MCF 10A (cell line): ENCODE measurements at regions not wholly inside any gene's neighbourhood (a gene's known extent, or its start where the extent isn't known, plus 50 kb on each side); places are given as distances from the start of the nearest gene placed in this dataset.

Experiments
- BruUV-seq: library from RNA; stranded (reverse); fragments of 400-500 nt; replicated peaks from 2 replicates; lab custom pipeline; 2021; lab: Mats Ljungman, UMichigan
- CTCF ChIA-PET: fragments of 300-600 bp; sonication (Branson Sonifier 250); formaldehyde crosslinking; extraction: SDS; loops from one replicate; lab custom pipeline; 2021; ENCODE audit warnings: antibody characterized with exemption, inconsistent platforms; lab: Yijun Ruan, JAX
- POLR2A ChIA-PET: fragments of 300-600, 350-650 bp; sonication (Branson Sonifier 250); formaldehyde crosslinking; extraction: SDS; loops from one replicate; lab custom pipeline; 2020; ENCODE audit warnings: antibody characterized with exemption, inconsistent platforms; lab: Yijun Ruan, JAX
- DNase-seq: peaks from one replicate; pipeline ENCODE4 v3.0.0-alpha.2; 2018; ENCODE audit not compliant: unreplicated experiment
- H3K27ac Mint-ChIP-seq: one replicate; pipeline ENCODE4 v1.8.0; 2022; ENCODE audit warnings: mild to moderate bottlenecking, low read depth, mixed read lengths; ENCODE audit not compliant: unreplicated experiment
- H3K27me3 Mint-ChIP-seq: one replicate; pipeline ENCODE4 v1.8.0; 2022; ENCODE audit warnings: mixed read lengths; ENCODE audit not compliant: insufficient read depth, unreplicated experiment
- H3K36me3 Mint-ChIP-seq: one replicate; pipeline ENCODE4 v1.8.0; 2022; ENCODE audit warnings: mild to moderate bottlenecking, moderate library complexity, mixed read lengths; ENCODE audit not compliant: insufficient read depth, unreplicated experiment
- H3K4me1 Mint-ChIP-seq: one replicate; pipeline ENCODE4 v1.8.0; 2022; ENCODE audit warnings: mixed read lengths; ENCODE audit not compliant: insufficient read depth, unreplicated experiment
- H3K4me3 Mint-ChIP-seq: one replicate; pipeline ENCODE4 v1.8.0; 2022; ENCODE audit warnings: mild to moderate bottlenecking, moderate library complexity, mixed read lengths; ENCODE audit not compliant: unreplicated experiment
- H3K9me3 Mint-ChIP-seq: one replicate; pipeline ENCODE4 v1.8.0; 2022; ENCODE audit warnings: mixed read lengths; ENCODE audit not compliant: unreplicated experiment
- intact Hi-C: fragments of 100-400 bp; cut with micrococcal nuclease; formaldehyde crosslinking; loops from 2 replicates; pipeline ENCODE4 v1.14.1; 2022
- TF ChIP-seq, protein P1 (sequence below): fragments of 200-600 bp; IDR thresholded peaks from one replicate; pipeline ENCODE4 v1.8.0; 2022; ENCODE audit warnings: antibody characterized with exemption, mild to moderate bottlenecking; ENCODE audit not compliant: unreplicated experiment

DNA sequence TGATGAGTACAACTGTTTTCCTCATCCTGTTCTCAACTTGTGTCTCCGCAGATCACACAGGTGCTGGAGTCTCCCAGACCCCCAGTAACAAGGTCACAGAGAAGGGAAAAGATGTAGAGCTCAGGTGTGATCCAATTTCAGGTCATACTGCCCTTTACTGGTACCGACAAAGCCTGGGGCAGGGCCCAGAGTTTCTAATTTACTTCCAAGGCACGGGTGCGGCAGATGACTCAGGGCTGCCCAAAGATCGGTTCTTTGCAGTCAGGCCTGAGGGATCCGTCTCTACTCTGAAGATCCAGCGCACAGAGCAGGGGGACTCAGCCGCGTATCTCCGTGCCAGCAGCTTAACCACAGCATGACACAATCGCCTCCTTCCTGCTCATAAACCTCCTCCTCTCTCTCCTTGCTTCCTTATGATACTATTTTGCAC is 126.7 kb upstream of the PRSS58 start:
- intact Hi-C loops, result loop anchor here (2.0 to 10.0 kb wide), 2 partner anchors 60 to 98 kb away; no protein-coding TSS in a partner anchor
- H3K4me1 Mint-ChIP-seq, result peaks cover 24% of the 10 kb centered on the region
- H3K36me3 Mint-ChIP-seq, result no peaks in the 10 kb centered on the region
- H3K27me3 Mint-ChIP-seq, result no peaks in the 10 kb centered on the region
- TF ChIP-seq, protein P1, sequence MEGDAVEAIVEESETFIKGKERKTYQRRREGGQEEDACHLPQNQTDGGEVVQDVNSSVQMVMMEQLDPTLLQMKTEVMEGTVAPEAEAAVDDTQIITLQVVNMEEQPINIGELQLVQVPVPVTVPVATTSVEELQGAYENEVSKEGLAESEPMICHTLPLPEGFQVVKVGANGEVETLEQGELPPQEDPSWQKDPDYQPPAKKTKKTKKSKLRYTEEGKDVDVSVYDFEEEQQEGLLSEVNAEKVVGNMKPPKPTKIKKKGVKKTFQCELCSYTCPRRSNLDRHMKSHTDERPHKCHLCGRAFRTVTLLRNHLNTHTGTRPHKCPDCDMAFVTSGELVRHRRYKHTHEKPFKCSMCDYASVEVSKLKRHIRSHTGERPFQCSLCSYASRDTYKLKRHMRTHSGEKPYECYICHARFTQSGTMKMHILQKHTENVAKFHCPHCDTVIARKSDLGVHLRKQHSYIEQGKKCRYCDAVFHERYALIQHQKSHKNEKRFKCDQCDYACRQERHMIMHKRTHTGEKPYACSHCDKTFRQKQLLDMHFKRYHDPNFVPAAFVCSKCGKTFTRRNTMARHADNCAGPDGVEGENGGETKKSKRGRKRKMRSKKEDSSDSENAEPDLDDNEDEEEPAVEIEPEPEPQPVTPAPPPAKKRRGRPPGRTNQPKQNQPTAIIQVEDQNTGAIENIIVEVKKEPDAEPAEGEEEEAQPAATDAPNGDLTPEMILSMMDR, result no peak
- no peaks in the 10 kb centered on the region for H3K9me3 Mint-ChIP-seq
- no TSS peak for BruUV-seq
- ChIA-PET CTCF (interaction anchor here (0.6 to 6.9 kb wide), 24 partner anchors 9 to 526 kb away, joined by 3 to 160 read pairs (median 4); no protein-coding TSS in a partner anchor), POLR2A (no interaction called here)
- peak; percentile 90 for DNase-seq
- peak overlapping the region; percentile 3 for H3K27ac Mint-ChIP-seq
- H3K4me3 Mint-ChIP-seq, result no peak overlapping the region

DNA sequence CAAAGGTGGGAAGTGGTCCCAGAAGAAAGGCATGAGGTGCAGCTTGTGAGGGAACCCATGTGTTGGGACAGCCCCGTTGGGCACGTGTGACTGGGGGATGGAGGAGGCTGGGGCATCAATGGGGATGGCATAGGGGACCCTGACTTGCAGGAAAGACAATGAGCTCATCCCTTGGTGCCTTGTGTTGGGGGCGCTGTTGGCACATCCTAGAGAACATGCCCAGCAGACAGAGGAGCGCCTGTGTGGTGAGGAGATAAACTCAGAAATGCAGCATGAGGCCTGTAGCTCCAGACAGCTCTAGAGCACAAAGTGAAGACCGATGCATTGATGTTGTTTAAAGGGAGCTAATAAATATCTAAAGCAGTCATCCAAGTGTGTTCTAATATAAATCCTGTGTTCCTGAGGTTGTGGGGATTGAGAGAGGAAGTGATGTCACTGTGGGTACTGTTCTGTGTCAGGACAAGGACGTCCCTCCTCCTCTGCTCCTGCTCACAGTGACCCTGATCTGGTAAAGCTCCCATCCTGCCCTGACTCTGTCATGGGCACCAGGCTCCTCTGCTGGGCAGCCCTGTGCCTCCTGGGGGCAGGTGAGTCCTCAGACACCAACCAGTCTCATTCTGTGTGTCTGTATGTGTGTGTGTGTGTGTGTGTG is 126.1 kb upstream of the PRSS58 start:
- Mint-ChIP-seq H3K27me3 (no peaks in the 10 kb centered on the region), H3K4me3 (no peak overlapping the region), H3K36me3 (no peaks in the 10 kb centered on the region), H3K4me1 (peaks cover 24% of the 10 kb centered on the region), H3K9me3 (no peaks in the 10 kb centered on the region), H3K27ac (peak overlapping the region; percentile 3)
- TF ChIP-seq, protein P1, result no peak
- POLR2A ChIA-PET, result no interaction called here
- intact Hi-C loops, result loop anchor here (2.0 to 10.0 kb wide), 2 partner anchors 59 to 99 kb away; no protein-coding TSS in a partner anchor
- BruUV-seq, result no TSS peak
- no peak for DNase-seq
- CTCF ChIA-PET, result interaction anchor here (0.7 to 6.9 kb wide), 17 partner anchors 8 to 423 kb away, joined by 3 to 160 read pairs (median 5); no protein-coding TSS in a partner anchor

DNA sequence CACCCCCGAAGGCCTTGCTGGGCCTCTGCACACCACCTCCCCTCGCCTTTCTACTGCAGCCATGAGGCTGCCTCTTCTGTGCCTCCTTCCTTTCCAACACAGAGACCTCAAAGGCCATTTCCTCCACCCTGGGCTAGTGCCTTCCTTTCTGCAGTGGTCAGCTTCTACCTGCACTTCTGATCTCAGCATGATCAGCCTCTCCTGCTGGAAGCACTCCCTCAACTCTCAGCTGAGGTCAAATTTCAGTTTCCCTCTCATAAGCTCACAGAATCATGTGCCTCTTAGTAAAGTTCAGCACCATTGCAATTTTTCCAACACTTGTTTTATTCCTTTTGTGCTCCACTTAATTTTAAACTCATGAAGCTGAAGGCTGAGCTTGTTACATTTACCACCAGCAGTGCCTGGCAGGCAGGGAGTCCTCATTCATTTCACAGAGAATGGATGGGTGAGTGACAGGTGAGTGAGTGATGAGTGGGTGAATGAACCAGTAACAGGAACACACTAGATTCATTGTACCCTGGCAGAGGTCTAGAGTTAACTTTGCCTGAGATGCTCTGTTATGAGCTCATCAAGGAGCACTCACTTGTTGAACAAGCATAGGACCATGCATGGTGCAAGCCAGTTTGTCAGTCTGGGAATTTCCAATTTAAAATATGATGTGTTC is 124.0 kb upstream of the PRSS58 start:
- no peak overlapping the region for H3K27ac Mint-ChIP-seq
- no peaks in the 10 kb centered on the region for H3K27me3 Mint-ChIP-seq
- H3K4me3 Mint-ChIP-seq, result no peak overlapping the region
- peaks cover 24% of the 10 kb centered on the region for H3K4me1 Mint-ChIP-seq
- TF ChIP-seq, protein P1, result no peak
- no peaks in the 10 kb centered on the region for H3K9me3 Mint-ChIP-seq
- CTCF ChIA-PET, result interaction anchor here (0.5 to 6.9 kb wide), 6 partner anchors 21 to 360 kb away, joined by 3 to 160 read pairs (median 3); no protein-coding TSS in a partner anchor
- no TSS peak for BruUV-seq
- no peaks in the 10 kb centered on the region for H3K36me3 Mint-ChIP-seq
- POLR2A ChIA-PET, result interaction anchor here (0.6 kb wide), 1 partner anchor 146 kb away, joined by 3 read pairs; no protein-coding TSS in a partner anchor
- intact Hi-C loops, result loop anchor here (10.0 kb wide), 1 partner anchor 57 kb away; no protein-coding TSS in a partner anchor
- DNase-seq, result no peak

DNA sequence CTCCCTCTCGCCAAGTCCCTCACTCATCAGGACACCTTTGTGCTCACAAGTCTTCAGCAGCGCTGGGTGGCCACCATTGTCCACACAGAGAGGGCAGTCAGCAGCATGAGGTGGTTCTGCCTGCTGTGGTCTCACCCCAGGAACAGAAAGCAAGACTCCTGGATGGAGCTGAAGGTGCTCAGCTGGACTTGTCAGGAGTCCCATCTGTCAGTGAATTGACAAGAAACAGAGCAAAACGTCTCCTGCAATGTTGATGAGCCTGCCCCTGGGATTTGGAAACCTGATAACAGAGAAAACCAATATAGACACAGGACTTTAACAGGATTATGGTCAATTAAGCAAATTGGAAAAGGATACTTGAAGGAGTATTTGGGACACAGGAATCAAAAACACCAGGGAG is 122.2 kb upstream of the PRSS58 start:
- H3K9me3 Mint-ChIP-seq, result no peaks in the 10 kb centered on the region
- H3K27me3 Mint-ChIP-seq, result no peaks in the 10 kb centered on the region
- no peak overlapping the region for H3K27ac Mint-ChIP-seq
- no peaks in the 10 kb centered on the region for H3K36me3 Mint-ChIP-seq
- POLR2A ChIA-PET, result no interaction called here
- TF ChIP-seq, protein P1, result no peak
- no peak overlapping the region for H3K4me3 Mint-ChIP-seq
- H3K4me1 Mint-ChIP-seq, result peaks cover 24% of the 10 kb centered on the region
- no TSS peak for BruUV-seq
- intact Hi-C loops, result loop anchor here (10.0 kb wide), 1 partner anchor 55 kb away; no protein-coding TSS in a partner anchor
- DNase-seq, result no peak
- CTCF ChIA-PET, result interaction anchor here (0.8 to 1.7 kb wide), 4 partner anchors 21 to 103 kb away, joined by 3 to 6 read pairs (median 4); no protein-coding TSS in a partner anchor
